22Rv1 (cell line): ENCODE measurements at regions not wholly inside any gene's neighbourhood (a gene's known extent, or its start where the extent isn't known, plus 50 kb on each side); places are given as distances from the start of the nearest gene placed in this dataset.

Experiments
- ZFX ChIP-seq: fragments of 450-650 bp; IDR thresholded peaks from 2 replicates; pipeline ENCODE4 v1.6.1; 2017; ENCODE audit warnings: antibody characterized with exemption, borderline replicate concordance
- TF ChIP-seq, protein P1 (sequence below): fragments of 450-650 bp; IDR thresholded peaks from 2 replicates; pipeline ENCODE4 v1.5.1; 2017; ENCODE audit warnings: mild to moderate bottlenecking

DNA sequence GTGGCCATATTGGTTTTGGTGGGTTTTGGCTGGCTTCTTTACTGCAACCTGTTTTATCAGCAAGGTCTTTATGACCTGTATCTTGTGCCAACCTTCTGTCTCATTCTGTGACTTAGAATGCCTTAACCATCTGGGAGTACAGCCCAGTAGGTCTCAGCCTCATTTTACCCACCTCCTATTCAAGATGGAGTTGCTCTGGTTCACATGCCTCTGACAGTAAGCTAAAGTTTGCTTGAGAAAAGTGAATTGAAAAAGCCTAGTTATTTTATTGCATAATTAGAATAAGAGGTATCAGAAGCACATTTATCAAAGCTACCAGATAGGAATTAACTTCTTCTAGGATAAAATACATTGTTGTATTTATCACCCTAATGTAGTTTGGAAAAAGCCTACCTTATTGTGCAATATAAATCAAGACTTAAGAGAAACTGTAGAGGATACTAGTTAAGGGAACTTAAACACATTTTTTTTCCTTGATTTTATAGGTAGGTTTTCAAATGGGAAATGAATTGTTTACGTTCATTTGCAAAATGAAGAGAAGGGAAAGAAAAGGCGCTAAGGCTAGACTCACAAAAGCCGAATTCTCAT is 202.3 kb upstream of the KCNJ16 start:
- TF ChIP-seq, protein P1, sequence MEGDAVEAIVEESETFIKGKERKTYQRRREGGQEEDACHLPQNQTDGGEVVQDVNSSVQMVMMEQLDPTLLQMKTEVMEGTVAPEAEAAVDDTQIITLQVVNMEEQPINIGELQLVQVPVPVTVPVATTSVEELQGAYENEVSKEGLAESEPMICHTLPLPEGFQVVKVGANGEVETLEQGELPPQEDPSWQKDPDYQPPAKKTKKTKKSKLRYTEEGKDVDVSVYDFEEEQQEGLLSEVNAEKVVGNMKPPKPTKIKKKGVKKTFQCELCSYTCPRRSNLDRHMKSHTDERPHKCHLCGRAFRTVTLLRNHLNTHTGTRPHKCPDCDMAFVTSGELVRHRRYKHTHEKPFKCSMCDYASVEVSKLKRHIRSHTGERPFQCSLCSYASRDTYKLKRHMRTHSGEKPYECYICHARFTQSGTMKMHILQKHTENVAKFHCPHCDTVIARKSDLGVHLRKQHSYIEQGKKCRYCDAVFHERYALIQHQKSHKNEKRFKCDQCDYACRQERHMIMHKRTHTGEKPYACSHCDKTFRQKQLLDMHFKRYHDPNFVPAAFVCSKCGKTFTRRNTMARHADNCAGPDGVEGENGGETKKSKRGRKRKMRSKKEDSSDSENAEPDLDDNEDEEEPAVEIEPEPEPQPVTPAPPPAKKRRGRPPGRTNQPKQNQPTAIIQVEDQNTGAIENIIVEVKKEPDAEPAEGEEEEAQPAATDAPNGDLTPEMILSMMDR, result no peak
- no peak for TF ChIP-seq ZFX
